GM18868 (cell line): ENCODE measurements at regions not wholly inside any gene's neighbourhood (a gene's known extent, or its start where the extent isn't known, plus 50 kb on each side); places are given as distances from the start of the nearest gene placed in this dataset.

Experiments
- ATAC-seq: cut with Tn5 transposase; IDR thresholded peaks from one replicate; pipeline ENCODE4 v1.9.1; 2021; ENCODE audit warnings: mild to moderate bottlenecking, moderate library complexity; ENCODE audit not compliant: unreplicated experiment

DNA sequence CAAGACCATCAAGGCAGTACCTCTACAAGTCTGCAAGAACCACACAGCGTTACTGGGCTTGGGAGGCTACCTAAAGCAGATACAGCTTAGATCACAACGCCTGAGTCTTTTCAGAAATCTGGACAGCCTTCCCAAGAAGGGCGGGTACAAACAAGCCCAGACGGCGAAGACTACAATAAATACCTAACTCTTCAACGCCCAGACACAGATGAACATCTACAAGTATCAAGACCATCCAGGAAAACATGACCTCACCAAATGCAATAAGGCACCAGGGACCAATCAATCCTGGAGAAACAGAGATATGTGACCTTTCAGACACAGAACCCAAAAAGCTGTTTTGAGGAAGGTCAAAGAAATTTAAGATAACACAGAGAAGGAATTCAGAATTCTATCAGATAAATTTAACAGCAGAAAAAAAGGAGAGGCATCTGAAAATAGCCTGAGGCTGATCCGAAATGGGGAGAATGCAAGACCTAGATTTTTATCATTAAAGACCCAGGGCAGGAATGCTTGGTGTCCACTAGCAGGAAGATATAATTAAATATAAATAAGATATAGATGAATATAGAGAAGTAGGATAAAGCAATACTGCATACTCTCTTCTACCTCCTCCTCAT lies 131.7 kb upstream of the COL21A1 start:
- no peak for ATAC-seq

GRCh38 chr6:56378507-56378906 lies 131.1 kb upstream of the COL21A1 start:
- ATAC-seq, result no peak

- no peak for ATAC-seq
Observed at GRCh38 chr6:56377295-56377694, 129.9 kb upstream of the COL21A1 start.

DNA sequence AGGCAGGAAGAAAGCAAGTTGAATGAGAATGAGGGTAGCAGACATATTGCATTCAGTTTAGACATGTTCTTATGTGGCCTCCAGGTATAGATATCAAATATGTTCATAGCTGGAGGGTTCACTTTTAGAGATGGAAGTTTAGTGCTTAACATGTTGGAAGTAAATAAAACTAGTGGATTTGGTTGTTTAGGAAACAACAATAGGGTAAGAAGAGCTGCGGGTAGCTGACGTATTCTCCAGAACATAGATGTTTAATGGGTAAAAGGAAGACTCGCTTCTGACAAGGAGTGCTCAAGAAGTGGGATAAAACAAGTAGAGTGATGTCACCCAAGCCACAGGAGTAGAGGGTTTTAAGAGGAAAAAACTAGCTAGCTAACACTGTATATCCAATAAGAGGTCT lies 128.4 kb upstream of the COL21A1 start:
- no peak for ATAC-seq

DNA sequence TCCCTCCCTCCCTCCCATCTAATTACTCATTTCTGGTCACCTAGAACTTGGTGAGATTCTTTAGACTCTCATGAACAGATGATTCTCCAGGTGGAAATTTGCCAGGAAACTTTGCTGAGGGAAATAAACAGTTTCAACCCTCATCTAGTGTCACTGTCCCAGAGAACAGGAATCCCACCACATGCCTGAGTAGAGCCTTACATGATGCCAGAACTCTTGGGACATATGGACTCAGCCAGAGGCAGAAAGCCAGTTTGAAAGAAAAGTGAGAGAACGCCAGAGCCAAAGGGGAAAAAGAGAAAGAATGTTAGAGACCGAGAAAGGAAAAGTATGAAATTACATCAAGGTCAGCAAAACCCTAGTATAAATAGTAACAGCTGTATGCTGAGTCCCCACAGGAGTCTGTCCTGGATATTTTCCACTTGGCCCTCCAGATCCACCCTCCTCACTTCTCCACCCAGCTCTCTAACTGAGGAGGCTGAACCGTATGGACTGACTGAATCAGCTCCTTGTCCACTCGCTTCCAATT lies 127.5 kb upstream of the COL21A1 start:
- ATAC-seq, result no peak

GRCh38 chr6:56372406-56372995 lies 125.1 kb upstream of the COL21A1 start:
- ATAC-seq, result no peak

DNA sequence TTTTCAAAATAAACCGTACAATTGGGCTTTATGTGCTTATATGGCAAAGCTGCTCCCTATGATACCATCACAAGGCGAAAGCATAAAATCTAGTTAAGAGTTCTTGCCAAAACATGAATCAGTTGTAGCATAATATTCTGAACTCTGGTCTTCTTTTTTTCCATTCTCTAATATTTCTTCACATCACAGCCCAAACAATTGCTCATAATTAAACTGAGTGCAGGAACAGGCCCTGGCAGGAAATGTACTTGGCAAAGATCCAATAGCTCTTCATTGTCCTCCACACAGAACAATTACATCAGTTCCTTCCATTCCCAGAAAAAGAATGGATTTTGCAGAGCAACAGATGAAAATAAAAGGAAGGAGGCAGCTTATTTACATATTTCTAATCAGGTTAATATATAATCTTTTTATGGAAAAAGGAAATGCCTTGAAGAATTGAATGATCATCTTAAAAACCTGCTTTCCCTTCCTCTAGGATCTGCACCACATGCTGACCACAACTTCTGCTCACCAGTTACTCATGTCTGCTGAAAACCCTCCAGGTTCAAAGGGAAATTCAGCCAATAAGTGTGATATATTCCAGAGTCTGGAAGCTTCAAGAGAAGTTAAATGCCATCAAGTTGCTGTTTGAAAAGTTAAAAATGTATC lies 123.3 kb upstream of the COL21A1 start:
- ATAC-seq, result peak; percentile 89

DNA sequence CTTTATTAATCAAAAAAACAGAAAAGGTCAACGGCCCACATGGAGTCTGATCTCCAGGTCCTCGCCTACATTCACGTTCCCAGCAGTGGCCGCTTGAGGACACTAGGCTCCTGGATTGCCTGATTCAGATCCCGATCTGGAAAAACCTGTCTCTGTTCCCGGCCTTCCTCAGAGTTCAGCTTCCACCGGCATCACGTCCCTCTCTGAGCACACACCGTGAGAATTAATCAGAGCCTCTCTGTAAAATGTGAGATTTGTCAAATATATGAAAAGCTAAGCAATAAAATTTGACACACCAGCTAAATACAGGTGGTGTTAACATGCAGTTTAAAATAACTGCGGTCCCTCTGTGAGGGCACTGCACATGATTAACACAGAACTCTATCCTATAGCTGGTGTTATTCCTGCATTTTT lies 122.8 kb upstream of the COL21A1 start:
- no peak for ATAC-seq

DNA sequence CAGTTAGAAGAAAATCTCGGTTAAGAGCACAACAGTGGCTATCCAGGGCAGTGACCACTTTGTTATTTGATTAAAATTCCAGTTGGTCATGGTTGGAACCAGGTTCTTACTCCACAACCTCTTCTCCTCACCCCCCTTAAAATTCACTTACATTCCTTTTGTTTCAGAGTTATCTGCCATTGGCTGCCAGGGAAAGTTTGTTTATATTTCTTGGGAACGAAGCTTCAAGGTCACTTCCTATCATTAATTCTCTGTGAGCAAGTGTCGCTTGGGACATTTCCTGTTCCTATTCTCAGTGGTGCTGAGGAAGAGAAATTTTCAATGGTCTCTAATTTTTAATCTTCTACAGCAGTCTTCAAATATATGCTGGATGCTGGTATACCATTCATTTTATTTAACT lies 121.1 kb upstream of the COL21A1 start:
- no peak for ATAC-seq

GRCh38 chr6:56366141-56366852 lies 118.9 kb upstream of the COL21A1 start:
- ATAC-seq, result no peak

- ATAC-seq, result no peak
Observed at GRCh38 chr6:56364827-56365339, 117.5 kb upstream of the COL21A1 start.

DNA sequence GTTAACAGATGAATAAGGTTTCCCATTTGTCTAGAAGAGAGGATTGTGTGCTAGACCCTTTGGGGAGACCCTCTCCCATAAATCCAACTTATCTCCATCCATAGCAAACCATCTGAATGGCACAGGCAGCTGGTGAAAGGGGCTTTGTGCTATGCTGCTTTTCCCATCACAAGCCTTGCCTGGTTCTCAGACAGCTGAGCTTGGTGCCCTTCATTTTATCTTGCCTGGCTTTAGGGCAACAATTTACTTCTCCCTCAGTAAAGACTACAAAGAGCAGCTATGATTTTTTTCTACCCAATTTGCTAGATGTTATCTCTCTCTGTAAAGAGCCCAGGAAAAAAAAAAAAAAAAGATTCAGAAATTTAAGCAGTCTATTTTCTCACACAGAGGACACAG lies 117.0 kb upstream of the COL21A1 start:
- ATAC-seq, result no peak

GRCh38 chr6:56363796-56364430 lies 116.5 kb upstream of the COL21A1 start:
- ATAC-seq, result no peak

GRCh38 chr6:56361812-56362211 lies 114.4 kb upstream of the COL21A1 start:
- no peak for ATAC-seq

GRCh38 chr6:56359201-56359899 lies 112.0 kb upstream of the COL21A1 start:
- peak; percentile 87 for ATAC-seq

- ATAC-seq, result peak; percentile 84
Observed at GRCh38 chr6:56357616-56358373, 110.4 kb upstream of the COL21A1 start.

DNA sequence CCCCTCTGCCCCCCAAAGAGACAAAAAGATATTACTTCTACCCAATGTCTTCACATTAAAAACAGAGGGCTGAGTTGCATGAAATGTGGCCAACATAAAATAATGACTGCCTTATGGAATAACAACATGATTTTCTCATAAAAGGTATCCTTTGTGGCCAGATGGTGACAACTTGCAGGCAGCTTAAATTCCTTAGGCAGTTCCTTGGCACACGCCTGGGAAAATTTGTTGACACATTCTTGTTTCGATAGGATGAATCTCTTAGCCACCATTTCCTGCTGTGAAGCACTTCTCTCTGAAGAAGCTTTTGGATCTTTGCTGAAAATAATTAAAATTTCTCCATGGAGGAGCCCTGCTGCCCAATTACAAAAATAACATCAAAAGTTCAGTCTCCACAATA lies 109.0 kb upstream of the COL21A1 start:
- no peak for ATAC-seq

- no peak for ATAC-seq
Observed at GRCh38 chr6:56353860-56354259, 106.5 kb upstream of the COL21A1 start.

DNA sequence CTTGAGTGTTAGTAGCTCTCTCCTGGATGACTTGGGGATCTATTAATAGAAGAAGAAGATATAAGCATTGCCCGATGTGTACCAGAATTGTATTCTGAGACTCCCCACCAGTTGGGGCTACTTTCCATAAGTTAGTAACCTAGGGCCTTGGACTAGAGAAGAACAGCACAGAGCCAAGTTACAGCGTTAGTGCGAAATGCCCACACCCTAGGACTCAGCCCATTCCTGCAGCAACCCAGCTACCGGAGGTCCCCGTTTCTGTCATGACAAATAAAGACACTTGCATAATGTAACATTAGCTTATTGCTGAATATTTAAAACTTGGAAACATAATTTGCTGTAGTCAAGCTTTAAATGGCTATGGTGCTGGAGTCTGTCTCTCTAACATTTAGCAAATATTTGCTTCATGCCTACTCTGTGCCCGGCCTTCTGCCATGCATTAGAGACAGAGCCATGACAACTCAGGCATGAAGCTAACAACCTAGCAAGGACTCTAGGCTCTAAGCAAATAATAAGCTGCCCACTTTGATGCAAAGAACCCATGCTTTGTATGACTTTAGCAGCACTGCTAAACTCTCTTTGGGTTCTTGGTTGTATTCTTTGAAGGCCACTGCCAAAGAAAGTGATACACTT lies 103.4 kb upstream of the COL21A1 start:
- ATAC-seq, result no peak
